ENCODE measurements at regions not wholly inside any gene's neighbourhood (a gene's known extent, or its start where the extent isn't known, plus 50 kb on each side); places are given as distances from the start of the nearest gene placed in this dataset.

GRCh38 chr10:10778959-10779358 is 238.7 kb upstream of the CELF2 start:
- DNase-seq (ENCODE audit: low read depth), result no peak
- TF ChIP-seq CTCF (IDR thresholded peaks at IDR 0.05; ENCODE audit: low read length, missing control alignments), result no peak
- H3K4me3 ChIP-seq (replicated peaks; ENCODE audit: low read depth, low read length), result no peak overlapping the region

- no peak for TF ChIP-seq CTCF (IDR thresholded peaks at IDR 0.05; ENCODE audit: low read length, missing control alignments)
- no peak for DNase-seq (ENCODE audit: low read depth)
- no peak overlapping the region for H3K4me3 ChIP-seq (replicated peaks; ENCODE audit: low read depth, low read length)
Observed at GRCh38 chr10:10779511-10779910, 238.2 kb upstream of the CELF2 start.

GRCh38 chr10:10780746-10781145 is 236.9 kb upstream of the CELF2 start:
- no peak for DNase-seq (ENCODE audit: low read depth)
- H3K4me3 ChIP-seq (replicated peaks; ENCODE audit: low read depth, low read length), result no peak overlapping the region
- no peak for TF ChIP-seq CTCF (IDR thresholded peaks at IDR 0.05; ENCODE audit: low read length, missing control alignments)

- no peak overlapping the region for H3K4me3 ChIP-seq (replicated peaks; ENCODE audit: low read depth, low read length)
- DNase-seq (ENCODE audit: low read depth), result no peak
- TF ChIP-seq CTCF (IDR thresholded peaks at IDR 0.05; ENCODE audit: low read length, missing control alignments), result no peak
Observed at GRCh38 chr10:10782603-10783002, 235.1 kb upstream of the CELF2 start.

GRCh38 chr10:10785627-10786026 is 232.0 kb upstream of the CELF2 start:
- DNase-seq (ENCODE audit: low read depth), result peak; percentile 78
- TF ChIP-seq CTCF (IDR thresholded peaks at IDR 0.05; ENCODE audit: low read length, missing control alignments), result no peak
- no peak overlapping the region for H3K4me3 ChIP-seq (replicated peaks; ENCODE audit: low read depth, low read length)

- no peak for TF ChIP-seq CTCF (IDR thresholded peaks at IDR 0.05; ENCODE audit: low read length, missing control alignments)
- DNase-seq (ENCODE audit: low read depth), result peak; percentile 82
- no peak overlapping the region for H3K4me3 ChIP-seq (replicated peaks; ENCODE audit: low read depth, low read length)
Observed at GRCh38 chr10:10786109-10787090, 231.3 kb upstream of the CELF2 start.
